H9 (cell line): ENCODE measurements at regions not wholly inside any gene's neighbourhood (a gene's known extent, or its start where the extent isn't known, plus 50 kb on each side); places are given as distances from the start of the nearest gene placed in this dataset.

Experiments
- DNase-seq: peaks from one replicate; pipeline ENCODE4 v3.0.0-alpha.2; 2017
- H2AFZ ChIP-seq: one replicate; pipeline ENCODE4 v1.6.1; 2013; ENCODE audit warnings: mild to moderate bottlenecking, low read length, control low read depth, moderate library complexity
- H2AK5ac ChIP-seq: 2 replicates; pipeline ENCODE4 v1.6.1; 2013; ENCODE audit warnings: low read length, control low read depth, mixed read lengths; ENCODE audit not compliant: insufficient read length
- H2BK120ac ChIP-seq: one replicate; pipeline ENCODE4 v1.6.1; 2013; ENCODE audit warnings: low read depth, mild to moderate bottlenecking, low read length, control low read depth, inconsistent platforms; ENCODE audit not compliant: poor library complexity, severe bottlenecking
- H2BK12ac ChIP-seq: 2 replicates; pipeline ENCODE4 v1.6.1; 2013; ENCODE audit warnings: low read length, control low read depth, mixed read lengths, low read depth; ENCODE audit not compliant: insufficient read length
- H2BK15ac ChIP-seq: 2 replicates; pipeline ENCODE4 v1.6.1; 2013; ENCODE audit warnings: low read depth, low read length, control low read depth
- H2BK20ac ChIP-seq: one replicate; pipeline ENCODE4 v1.6.1; 2013; ENCODE audit warnings: low read depth, mild to moderate bottlenecking, low read length, control low read depth, inconsistent platforms; ENCODE audit not compliant: poor library complexity, severe bottlenecking
- H2BK5ac ChIP-seq: 2 replicates; pipeline ENCODE4 v1.6.1; 2013; ENCODE audit warnings: low read length, control low read depth, mixed read lengths; ENCODE audit not compliant: insufficient read length
- H3K14ac ChIP-seq: 2 replicates; pipeline ENCODE4 v1.6.1; 2013; ENCODE audit warnings: low read length, control low read depth; ENCODE audit not compliant: insufficient read depth
- H3K18ac ChIP-seq: 2 replicates; pipeline ENCODE4 v1.6.1; 2013; ENCODE audit warnings: low read depth, mild to moderate bottlenecking, mixed read lengths, low read length, control low read depth; ENCODE audit not compliant: insufficient read length
- H3K23ac ChIP-seq: 2 replicates; pipeline ENCODE4 v1.6.1; 2013; ENCODE audit warnings: low read length, control low read depth, mixed read lengths, low read depth; ENCODE audit not compliant: insufficient read length
- H3K23me2 ChIP-seq: 2 replicates; pipeline ENCODE4 v1.6.1; 2013; ENCODE audit warnings: low read depth, mild to moderate bottlenecking, mixed read lengths, low read length, control low read depth; ENCODE audit not compliant: insufficient read length, poor library complexity, severe bottlenecking
- H3K27ac ChIP-seq: 2 replicates; pipeline ENCODE4 v1.5.1; 2013; ENCODE audit warnings: low read length, control low read depth, mixed read lengths, low read depth; ENCODE audit not compliant: insufficient read length
- H3K27me3 ChIP-seq: 2 replicates; pipeline ENCODE4 v1.6.1; 2013; ENCODE audit warnings: low read length, control low read depth, inconsistent platforms; ENCODE audit not compliant: insufficient read depth
- H3K4ac ChIP-seq: 2 replicates; pipeline ENCODE4 v1.6.1; 2013; ENCODE audit warnings: low read depth, mild to moderate bottlenecking, control low read depth, inconsistent platforms, low read length, moderate library complexity
- H3K4me1 ChIP-seq: 2 replicates; pipeline ENCODE4 v1.6.1; 2013; ENCODE audit warnings: low read length, control low read depth, inconsistent platforms; ENCODE audit not compliant: insufficient read depth
- H3K4me2 ChIP-seq: 2 replicates; pipeline ENCODE4 v1.6.1; 2013; ENCODE audit warnings: low read length, control low read depth, mixed read lengths; ENCODE audit not compliant: insufficient read length, insufficient read depth
- H3K56ac ChIP-seq: 2 replicates; pipeline ENCODE4 v1.6.1; 2013; ENCODE audit warnings: low read depth, mild to moderate bottlenecking, mixed read lengths, low read length, control low read depth; ENCODE audit not compliant: insufficient read length
- H3K79me1 ChIP-seq: 2 replicates; pipeline ENCODE4 v1.6.1; 2013; ENCODE audit warnings: low read depth, mild to moderate bottlenecking, moderate library complexity, low read length, control low read depth, inconsistent platforms; ENCODE audit not compliant: insufficient read depth, poor library complexity, severe bottlenecking
- H3K79me2 ChIP-seq: 2 replicates; pipeline ENCODE4 v1.6.1; 2013; ENCODE audit warnings: low read length, control low read depth, inconsistent platforms; ENCODE audit not compliant: insufficient read depth
- H3K9ac ChIP-seq: 2 replicates; pipeline ENCODE4 v1.6.1; 2013; ENCODE audit warnings: low read length, control low read depth, mixed read lengths; ENCODE audit not compliant: insufficient read length; ENCODE audit errors: extremely low read depth
- H3K9me3 ChIP-seq: one replicate; pipeline ENCODE4 v1.6.1; 2013; ENCODE audit warnings: low read depth, low read length, inconsistent platforms; ENCODE audit not compliant: control insufficient read depth
- H3T11ph ChIP-seq: one replicate; pipeline ENCODE4 v1.6.1; 2013; ENCODE audit warnings: mild to moderate bottlenecking, low read length, control low read depth, inconsistent platforms
- H4K20me1 ChIP-seq: one replicate; pipeline ENCODE4 v1.6.1; 2013; ENCODE audit not compliant: control insufficient read depth, insufficient read length, insufficient read depth
- H4K5ac ChIP-seq: 2 replicates; pipeline ENCODE4 v1.6.1; 2013; ENCODE audit warnings: low read depth, mild to moderate bottlenecking, mixed read lengths, low read length, control low read depth; ENCODE audit not compliant: insufficient read length
- H4K8ac ChIP-seq: replicated peaks from 2 replicates; pipeline ENCODE4 v1.6.1; 2013; ENCODE audit warnings: low read length, control low read depth, mixed read lengths, low read depth; ENCODE audit not compliant: insufficient read length
- H4K91ac ChIP-seq: 2 replicates; pipeline ENCODE4 v1.6.1; 2013; ENCODE audit warnings: low read depth, mild to moderate bottlenecking, moderate library complexity, mixed read lengths, low read length, control low read depth; ENCODE audit not compliant: insufficient read length
- H3K27ac Mint-ChIP-seq, 3 experiments: 2 replicates in 2 of 3; 3 replicates in 1 of 3; pipeline ENCODE4 v1.8.0; 2020 to 2021; ENCODE audit warnings: mixed read lengths in 3 of 3, mild to moderate bottlenecking in 1 of 3, moderate library complexity in 1 of 3
- H3K27me3 Mint-ChIP-seq: 2 replicates; pipeline ENCODE4 v1.8.0; 2021; ENCODE audit warnings: low read depth, mild to moderate bottlenecking, moderate library complexity, mixed read lengths
- H3K36me3 Mint-ChIP-seq, 3 experiments: 2 replicates in 2 of 3; 3 replicates in 1 of 3; pipeline ENCODE4 v1.8.0; 2020 to 2021; ENCODE audit warnings: low read depth in 3 of 3, mixed read lengths in 3 of 3; ENCODE audit not compliant: insufficient read depth in 1 of 3
- H3K4me1 Mint-ChIP-seq, 2 experiments: 2 replicates each; pipeline ENCODE4 v1.8.0; 2020; ENCODE audit warnings: mixed read lengths in 2 of 2
- H3K4me3 Mint-ChIP-seq, 2 experiments: 2 replicates in 1 of 2; 3 replicates in 1 of 2; pipeline ENCODE4 v1.8.0; 2020 to 2021; ENCODE audit warnings: mild to moderate bottlenecking in 2 of 2, mixed read lengths in 2 of 2, moderate library complexity in 1 of 2
- H3K9me3 Mint-ChIP-seq, 2 experiments: 2 replicates in 1 of 2; 3 replicates in 1 of 2; pipeline ENCODE4 v1.8.0; 2020; ENCODE audit warnings: mild to moderate bottlenecking in 2 of 2, mixed read lengths in 2 of 2, moderate library complexity in 1 of 2
- CTCF ChIP-seq: fragments of 200-600 bp; sonication (generic); conservative IDR thresholded peaks from 3 replicates; pipeline ENCODE4 v1.8.0; 2021; ENCODE audit warnings: antibody characterized with exemption, mild to moderate bottlenecking
- WGBS: extraction: QIAGEN DNeasy Blood & Tissue Kit; methylation state at CpG from one replicate; pipeline ENCODE4 v1.1.7; 2013; ENCODE audit warnings: missing lambda C conversion rate, low lambda C conversion rate, mixed read lengths; ENCODE audit not compliant: insufficient read length; ENCODE audit errors: extremely low coverage; 5-methylcytosine and 5-hydroxymethylcytosine counted together

DNA sequence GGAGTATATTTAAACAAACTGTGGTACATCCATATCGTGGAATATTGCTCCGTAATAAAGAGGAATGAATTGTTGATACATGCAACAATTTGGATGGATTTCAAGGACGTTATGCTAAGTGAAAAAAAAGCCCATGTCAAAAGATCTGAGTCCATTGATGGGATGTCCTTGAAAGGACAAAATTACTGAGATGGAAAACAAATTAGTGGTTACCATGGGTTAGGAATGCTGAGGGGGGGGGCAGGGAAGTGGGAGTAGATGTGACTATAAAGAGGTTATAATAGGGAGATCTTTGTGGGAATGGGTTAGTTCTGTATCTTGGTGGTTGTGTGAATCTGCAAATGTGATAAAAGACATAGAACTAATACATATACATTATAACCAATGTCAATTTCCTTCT is 409.3 kb downstream of the SRGAP2C start:
- Histone ChIP-seq H3K27ac (no peak overlapping the region), H4K8ac (no peak overlapping the region), H3K9ac (no peak overlapping the region), H3K79me1 (no peaks in the 10 kb centered on the region), H2AFZ (no peak overlapping the region), H4K5ac (no peak overlapping the region), H2BK5ac (no peak overlapping the region), H3K27me3 (no peaks in the 10 kb centered on the region), H3T11ph (no peak overlapping the region), H4K91ac (no peak overlapping the region), H2BK20ac (no peak overlapping the region), H4K20me1 (no peaks in the 10 kb centered on the region), H3K23me2 (no peaks in the 10 kb centered on the region), H3K4me2 (no peak overlapping the region), H3K18ac (no peak overlapping the region), H3K9me3 (no peaks in the 10 kb centered on the region), H2AK5ac (no peak overlapping the region), H3K4me1 (no peaks in the 10 kb centered on the region), H3K79me2 (no peaks in the 10 kb centered on the region), H3K14ac (no peak overlapping the region), H2BK15ac (no peak overlapping the region), H3K4ac (no peak overlapping the region), H3K23ac (no peak overlapping the region), H3K56ac (no peak overlapping the region), H2BK12ac (no peak overlapping the region), H2BK120ac (no peak overlapping the region)
- Mint-ChIP-seq H3K4me3 (no peak overlapping the region), H3K9me3 (peaks cover 3 to 4% of the 10 kb centered on the region in 2 experiments; a peak in 3 of 5 replicates), H3K27ac (no peak overlapping the region), H3K27me3 (no peaks in the 10 kb centered on the region), H3K4me1 (no peaks in the 10 kb centered on the region), H3K36me3 (peaks cover 0 to 3% (median 0%) of the 10 kb centered on the region in 3 experiments; a peak in 1 of 7 replicates)
- DNase-seq: no peak
- no CpG with 5 or more reads among the region's 3 CpGs for WGBS
- no peak for TF ChIP-seq CTCF
